Gastrocnemius medialis (tissue), 4 donors: ENCODE measurements at regions not wholly inside any gene's neighbourhood (a gene's known extent, or its start where the extent isn't known, plus 50 kb on each side); places are given as distances from the start of the nearest gene placed in this dataset.

Source experiments
- ATAC-seq, 2 donors: fragments of 150-250 bp; one replicate each; pipeline ENCODE4 v1.9.1; 2016
- DNase-seq, 2 donors: peaks; one replicate each; pipeline ENCODE4 v3.0.0-alpha.2; 2019
- H3K27ac ChIP-seq, 4 donors: fragments of 200-600 bp; sonication (generic); 1 replicate in 1 of 4; 2 replicates in 3 of 4; pipeline ENCODE4 v1.5.1; 2016 to 2018; ENCODE audit warnings: mild to moderate bottlenecking in 2 of 4, moderate library complexity in 1 of 4
- H3K27me3 ChIP-seq, 3 donors: fragments of 200-600 bp; sonication (generic) in 2 of 3; 1 replicate in 1 of 3; 2 replicates in 2 of 3; pipeline versions ENCODE4 v1.5.1 to v1.6.0; 2016 to 2019; ENCODE audit warnings: mild to moderate bottlenecking in 1 of 3, moderate library complexity in 1 of 3
- H3K36me3 ChIP-seq, 2 donors: fragments of 200-600 bp; sonication (generic) in 1 of 2; one replicate each; pipeline ENCODE4 v1.5.1; 2017 to 2018
- H3K4me1 ChIP-seq, 2 donors: fragments of 200-600 bp; sonication (generic) in 1 of 2; one replicate each; pipeline ENCODE4 v1.5.1; 2016 to 2017; ENCODE audit warnings: mild to moderate bottlenecking in 2 of 2
- H3K4me3 ChIP-seq, 4 donors: fragments of 200-600 bp; sonication (generic) in 3 of 4; 1 replicate in 1 of 4; 2 replicates in 3 of 4; pipeline ENCODE4 v1.5.1; 2016 to 2019; ENCODE audit warnings: mild to moderate bottlenecking in 2 of 4
- H3K9me3 ChIP-seq, 3 donors: fragments of 200-600 bp; sonication (generic) in 2 of 3; 1 replicate in 1 of 3; 2 replicates in 2 of 3; pipeline ENCODE4 v1.5.1; 2016 to 2019
- POLR2A ChIP-seq, 2 donors: fragments of 450-650 bp; IDR thresholded peaks; one replicate each; pipeline ENCODE4 v1.6.1; 2017; ENCODE audit warnings: antibody characterized with exemption in 2 of 2, mild to moderate bottlenecking in 2 of 2, moderate library complexity in 2 of 2
- in situ Hi-C, 4 donors: fragments of 200-750 bp; cut with MboI; loops; one replicate each; pipeline versions ENCODE4 v1.15.0 to v1.8.0; 2017; ENCODE audit warnings: low sequenced_read_pairs in 4 of 4
- intact Hi-C: fragments of 100-400 bp; cut with DNase I; formaldehyde crosslinking; loops from one replicate; pipeline ENCODE4 v1.15.1; 2023; ENCODE audit warnings: low total_unique reads
- TF ChIP-seq, protein P1 (sequence below), 5 experiments: fragments of 450-650 bp in 3 of 5; fragments of 200-600 bp in 2 of 5; sonication (generic) in 2 of 5; IDR thresholded peaks in 4 of 5; conservative IDR thresholded peaks in 1 of 5; 1 replicate in 4 of 5; 2 replicates in 1 of 5; pipeline ENCODE4 v1.5.1; 2016 to 2019; ENCODE audit warnings: antibody characterized with exemption in 5 of 5, mild to moderate bottlenecking in 3 of 5, moderate library complexity in 3 of 5

- H3K27ac ChIP-seq = no peak overlapping the region
- no peak for ATAC-seq
- TF ChIP-seq POLR2A (IDR thresholded peaks at IDR 0.05) = no peak
- TF ChIP-seq, protein P1, sequence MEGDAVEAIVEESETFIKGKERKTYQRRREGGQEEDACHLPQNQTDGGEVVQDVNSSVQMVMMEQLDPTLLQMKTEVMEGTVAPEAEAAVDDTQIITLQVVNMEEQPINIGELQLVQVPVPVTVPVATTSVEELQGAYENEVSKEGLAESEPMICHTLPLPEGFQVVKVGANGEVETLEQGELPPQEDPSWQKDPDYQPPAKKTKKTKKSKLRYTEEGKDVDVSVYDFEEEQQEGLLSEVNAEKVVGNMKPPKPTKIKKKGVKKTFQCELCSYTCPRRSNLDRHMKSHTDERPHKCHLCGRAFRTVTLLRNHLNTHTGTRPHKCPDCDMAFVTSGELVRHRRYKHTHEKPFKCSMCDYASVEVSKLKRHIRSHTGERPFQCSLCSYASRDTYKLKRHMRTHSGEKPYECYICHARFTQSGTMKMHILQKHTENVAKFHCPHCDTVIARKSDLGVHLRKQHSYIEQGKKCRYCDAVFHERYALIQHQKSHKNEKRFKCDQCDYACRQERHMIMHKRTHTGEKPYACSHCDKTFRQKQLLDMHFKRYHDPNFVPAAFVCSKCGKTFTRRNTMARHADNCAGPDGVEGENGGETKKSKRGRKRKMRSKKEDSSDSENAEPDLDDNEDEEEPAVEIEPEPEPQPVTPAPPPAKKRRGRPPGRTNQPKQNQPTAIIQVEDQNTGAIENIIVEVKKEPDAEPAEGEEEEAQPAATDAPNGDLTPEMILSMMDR (IDR thresholded peaks at IDR 0.05 in 4 of 5, conservative IDR thresholded peaks at IDR 0.05 in 1 of 5) = no peak
- intact Hi-C loops (no loop called here), in situ Hi-C loops (no loop called here)
- no peak for DNase-seq
- H3K4me3 ChIP-seq = no peak overlapping the region
- H3K9me3 ChIP-seq = no peaks in the 10 kb centered on the region
- no peaks in the 10 kb centered on the region for H3K27me3 ChIP-seq
- no peaks in the 10 kb centered on the region for H3K4me1 ChIP-seq
- no peaks in the 10 kb centered on the region for H3K36me3 ChIP-seq
These were observed 277.0 kb upstream of the MAP2 start for GRCh38 chr2:209146682-209147320.

DNA sequence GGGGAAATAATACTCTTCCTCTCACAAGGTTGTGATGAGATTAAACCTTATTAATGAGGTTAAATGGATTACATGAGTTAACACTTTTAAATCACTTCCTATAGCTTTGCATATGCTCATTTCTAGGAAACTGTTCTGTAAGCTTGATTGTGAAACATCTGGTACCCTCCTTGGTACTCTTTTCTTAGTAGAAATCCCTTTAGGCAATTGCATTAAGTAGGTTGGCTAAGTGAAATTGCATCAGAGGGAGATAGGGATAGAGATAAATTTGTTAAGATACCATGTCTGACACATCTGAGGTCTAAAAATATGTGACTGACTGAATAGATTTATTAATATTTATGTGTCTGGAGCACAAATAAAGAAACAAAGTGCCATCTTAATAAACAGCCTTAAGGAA lies 275.9 kb upstream of the MAP2 start:
- no peak for ATAC-seq
- intact Hi-C loops (no loop called here), in situ Hi-C loops (no loop called here)
- no peak for DNase-seq
- Histone ChIP-seq H3K27me3 (no peaks in the 10 kb centered on the region), H3K4me3 (no peak overlapping the region), H3K4me1 (no peaks in the 10 kb centered on the region), H3K36me3 (no peaks in the 10 kb centered on the region), H3K27ac (no peak overlapping the region), H3K9me3 (no peaks in the 10 kb centered on the region)
- TF ChIP-seq POLR2A (IDR thresholded peaks at IDR 0.05) = no peak
- TF ChIP-seq, protein P1 (IDR thresholded peaks at IDR 0.05 in 4 of 5, conservative IDR thresholded peaks at IDR 0.05 in 1 of 5) = no peak

GRCh38 chr2:209160800-209161588 lies 262.9 kb upstream of the MAP2 start:
- no peak overlapping the region for H3K4me3 ChIP-seq
- ATAC-seq (no peak), DNase-seq (no peak)
- in situ Hi-C loops (no loop called here), intact Hi-C loops (no loop called here)
- H3K9me3 ChIP-seq = no peaks in the 10 kb centered on the region
- H3K4me1 ChIP-seq = no peaks in the 10 kb centered on the region
- no peaks in the 10 kb centered on the region for H3K27me3 ChIP-seq
- H3K27ac ChIP-seq = no peak overlapping the region
- TF ChIP-seq POLR2A (IDR thresholded peaks at IDR 0.05) = no peak
- TF ChIP-seq, protein P1 (IDR thresholded peaks at IDR 0.05 in 4 of 5, conservative IDR thresholded peaks at IDR 0.05 in 1 of 5) = no peak
- no peaks in the 10 kb centered on the region for H3K36me3 ChIP-seq

DNA sequence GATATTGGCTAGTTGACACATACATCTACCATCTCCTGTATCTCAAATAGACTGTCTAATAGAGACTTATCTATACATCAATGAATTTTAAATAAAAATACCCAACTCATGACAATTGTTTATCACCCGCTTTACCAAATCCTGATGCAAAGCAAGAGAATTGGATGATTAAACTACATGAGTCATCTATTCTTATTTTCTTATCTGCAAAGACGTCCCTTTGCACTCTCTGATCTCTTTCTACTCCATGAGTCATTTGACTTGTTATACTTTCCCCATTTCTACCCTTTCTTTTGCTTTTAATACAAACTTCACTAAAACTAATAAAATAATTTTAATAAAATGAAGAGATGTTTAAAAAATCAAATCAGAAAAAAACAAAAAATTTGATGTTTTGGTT lies 261.7 kb upstream of the MAP2 start:
- ATAC-seq (no peak), DNase-seq (no peak)
- H3K4me1 ChIP-seq = no peaks in the 10 kb centered on the region
- H3K36me3 ChIP-seq = no peaks in the 10 kb centered on the region
- intact Hi-C loops = no loop called here
- no peak for TF ChIP-seq POLR2A (IDR thresholded peaks at IDR 0.05)
- TF ChIP-seq, protein P1 (IDR thresholded peaks at IDR 0.05 in 4 of 5, conservative IDR thresholded peaks at IDR 0.05 in 1 of 5) = no peak
- no peak overlapping the region for H3K4me3 ChIP-seq
- no peak overlapping the region for H3K27ac ChIP-seq
- in situ Hi-C loops = no loop called here
- H3K27me3 ChIP-seq = no peaks in the 10 kb centered on the region
- H3K9me3 ChIP-seq = no peaks in the 10 kb centered on the region
